Heart left ventricle (tissue), 16 donors: ENCODE measurements at regions not wholly inside any gene's neighbourhood (a gene's known extent, or its start where the extent isn't known, plus 50 kb on each side); places are given as distances from the start of the nearest gene placed in this dataset.

Source experiments
- ATAC-seq, 4 donors: fragments of 200-7000 bp; cut with Tn5 transposase; one replicate each; pipeline ENCODE4 v1.9.1; 2020 to 2022; ENCODE audit warnings: moderate library complexity in 4 of 4, mild to moderate bottlenecking in 3 of 4, moderate number of reproducible peaks in 1 of 4
- DNase-seq, 5 donors: peaks; one replicate each; pipeline ENCODE4 v3.0.0-alpha.2; 2020
- H3K27ac ChIP-seq, 12 donors: fragments of 200-600 bp; sonication (generic) in 4 of 12; one replicate each; pipeline versions ENCODE4 v1.5.0 to v1.8.0; 2016 to 2022; ENCODE audit warnings: mild to moderate bottlenecking in 2 of 12
- H3K27me3 ChIP-seq, 9 donors: fragments of 200-600 bp; sonication (generic) in 2 of 9; one replicate each; pipeline versions ENCODE4 v1.5.1 to v1.8.0; 2016 to 2022; ENCODE audit warnings: mild to moderate bottlenecking in 3 of 9
- H3K36me3 ChIP-seq, 9 donors: fragments of 200-600 bp; sonication (generic) in 2 of 9; one replicate each; pipeline versions ENCODE4 v1.5.0 to v1.8.0; 2018 to 2022; ENCODE audit warnings: mild to moderate bottlenecking in 2 of 9
- H3K4me1 ChIP-seq, 12 donors: fragments of 200-600 bp; sonication (generic) in 4 of 12; one replicate each; pipeline versions ENCODE4 v1.5.0 to v1.8.0; 2016 to 2022; ENCODE audit warnings: mild to moderate bottlenecking in 3 of 12
- H3K4me3 ChIP-seq, 12 donors: fragments of 200-600 bp; sonication (generic) in 4 of 12; one replicate each; pipeline versions ENCODE4 v1.5.0 to v1.8.0; 2017 to 2022; ENCODE audit warnings: mild to moderate bottlenecking in 9 of 12, moderate library complexity in 4 of 12
- H3K9me3 ChIP-seq, 12 donors: fragments of 200-600 bp; sonication (generic) in 4 of 12; one replicate each; pipeline versions ENCODE4 v1.5.0 to v1.8.0; 2016 to 2022; ENCODE audit warnings: mild to moderate bottlenecking in 1 of 12
- POLR2A ChIP-seq, 2 donors: fragments of 450-650 bp; IDR thresholded peaks; one replicate each; pipeline ENCODE4 v1.6.1; 2017; ENCODE audit warnings: antibody characterized with exemption in 2 of 2, mild to moderate bottlenecking in 2 of 2, moderate library complexity in 2 of 2
- WGBS, 4 donors: extraction: QIAGEN DNeasy Blood & Tissue Kit in 2 of 4; methylation state at CpG; one replicate each; pipeline versions ENCODE4 v1.1.5 to v1.1.7; 2013 to 2018; 5-methylcytosine and 5-hydroxymethylcytosine counted together
- intact Hi-C, 10 donors: fragments of 100-400 bp; cut with DNase I; formaldehyde crosslinking; loops; one replicate each; pipeline versions ENCODE4 v1.11.1 to v1.14.2; 2022
- TF ChIP-seq, protein P1 (sequence below), 12 donors: fragments of 200-600 bp; sonication (generic) in 4 of 12; IDR thresholded peaks; one replicate each; pipeline versions ENCODE4 v1.5.0 to v1.8.0; 2018 to 2022; ENCODE audit warnings: antibody characterized with exemption in 12 of 12, mild to moderate bottlenecking in 5 of 12
- donor health status: ischemic (EF 13 %, LVEDD 7.1; RV severe dilation, severe dysfunction).
- donor health status: healthy with polysubstance abuse.
- donor health status: DM: no; HTN: yes; CAD: no.
- donor health status: DM: no; HTN: no; CAD: no.
- donor health status: ischemic (EF 25% LVEDD 6.9; RV normal size, moderate dysfunction).
- donor health status: ischemic (EF 25% LVEDD 5.7; RV mildly dilated, moderate dysfunction).
- donor health status: healthy.
- donor health status: DM: yes; HTN: yes; CAD: no.
- donor health status: ischemic (EF 35%, LVEDD 5.7; RV mildly dilated, moderate dysfunction).
- donor health status: nonischemic (EF 11% LVEDD 7.7; RV severe dilation, severe dysfunction).
- donor health status: DM: yes; HTN: yes; CAD: no.
- donor health status: PGD.
- donor health status: ischemic (EF 29% LVEDD 5.4; RV normal size, mild dysfunction).
- donor health status: nonischemic (EF 23%, LVEDD 6.1; RV moderate dilation, normal function).

DNA sequence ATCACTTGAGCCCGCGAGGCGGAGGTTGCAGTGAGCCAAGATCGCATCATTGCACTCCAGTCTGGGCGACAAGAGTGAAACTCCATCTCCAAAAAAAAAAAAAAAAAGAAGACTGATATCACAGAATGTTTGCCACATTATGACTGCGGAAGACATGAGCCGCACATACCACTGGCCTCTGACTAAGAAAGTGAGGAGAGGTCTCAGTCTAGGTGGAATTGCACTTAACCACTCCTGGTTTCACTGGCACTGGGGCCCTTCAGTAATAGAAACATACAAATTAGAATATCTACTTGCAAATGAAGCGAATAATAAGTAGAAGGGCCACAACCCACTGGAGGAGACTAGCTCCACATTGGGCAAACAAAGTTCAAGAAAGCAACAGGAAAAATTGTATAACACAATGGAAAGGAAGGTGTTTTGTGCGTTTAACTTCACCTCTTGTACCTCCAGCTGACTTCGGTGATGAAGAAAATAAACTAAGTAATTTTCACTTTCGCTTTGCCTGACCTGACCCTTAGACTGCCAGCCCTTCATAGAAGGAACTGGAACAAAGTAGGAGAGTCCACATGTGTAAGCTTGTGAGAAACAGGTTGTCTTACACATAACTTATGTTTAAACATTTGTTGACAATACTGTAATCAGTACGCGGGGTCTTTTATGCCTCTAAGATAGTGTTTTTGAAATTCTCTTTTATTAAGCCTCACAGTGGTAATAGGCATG lies 147.5 kb upstream of the TSHZ2 start:
- TF ChIP-seq POLR2A (IDR thresholded peaks at IDR 0.05), result no peak
- TF ChIP-seq, protein P1, sequence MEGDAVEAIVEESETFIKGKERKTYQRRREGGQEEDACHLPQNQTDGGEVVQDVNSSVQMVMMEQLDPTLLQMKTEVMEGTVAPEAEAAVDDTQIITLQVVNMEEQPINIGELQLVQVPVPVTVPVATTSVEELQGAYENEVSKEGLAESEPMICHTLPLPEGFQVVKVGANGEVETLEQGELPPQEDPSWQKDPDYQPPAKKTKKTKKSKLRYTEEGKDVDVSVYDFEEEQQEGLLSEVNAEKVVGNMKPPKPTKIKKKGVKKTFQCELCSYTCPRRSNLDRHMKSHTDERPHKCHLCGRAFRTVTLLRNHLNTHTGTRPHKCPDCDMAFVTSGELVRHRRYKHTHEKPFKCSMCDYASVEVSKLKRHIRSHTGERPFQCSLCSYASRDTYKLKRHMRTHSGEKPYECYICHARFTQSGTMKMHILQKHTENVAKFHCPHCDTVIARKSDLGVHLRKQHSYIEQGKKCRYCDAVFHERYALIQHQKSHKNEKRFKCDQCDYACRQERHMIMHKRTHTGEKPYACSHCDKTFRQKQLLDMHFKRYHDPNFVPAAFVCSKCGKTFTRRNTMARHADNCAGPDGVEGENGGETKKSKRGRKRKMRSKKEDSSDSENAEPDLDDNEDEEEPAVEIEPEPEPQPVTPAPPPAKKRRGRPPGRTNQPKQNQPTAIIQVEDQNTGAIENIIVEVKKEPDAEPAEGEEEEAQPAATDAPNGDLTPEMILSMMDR (IDR thresholded peaks at IDR 0.05), result no peak
- Histone ChIP-seq H3K4me3 (no peak overlapping the region), H3K36me3 (no peaks in the 10 kb centered on the region), H3K4me1 (no peaks in the 10 kb centered on the region), H3K27me3 (no peaks in the 10 kb centered on the region), H3K9me3 (peaks cover 0 to 18% (median 4%) of the 10 kb centered on the region in 12 donors), H3K27ac (no peak overlapping the region)
- DNase-seq, result no peak
- ATAC-seq, result no peak
- WGBS, 4 donors, result 84 to 88% (median 87%) methylated on average over 13 of the region's 13 CpGs
- intact Hi-C loops, result no loop called here

DNA sequence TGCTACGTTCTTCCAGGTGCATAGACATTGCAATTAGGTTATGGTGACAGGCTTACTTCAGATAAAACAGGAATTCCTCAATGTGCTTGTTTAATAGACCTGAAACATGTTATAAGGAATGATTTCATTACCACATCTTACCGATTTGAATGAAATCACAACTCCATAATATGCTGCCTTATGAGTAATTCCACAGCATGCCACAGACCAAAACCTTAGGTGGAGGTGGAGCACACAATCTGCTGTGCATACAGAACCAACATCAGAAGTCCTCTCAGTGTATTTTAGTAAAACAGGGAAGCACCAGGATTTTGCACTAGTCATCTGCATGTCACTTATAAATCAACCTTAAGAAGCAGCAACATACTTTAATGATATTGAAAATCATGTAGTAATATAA lies 148.9 kb upstream of the TSHZ2 start:
- Histone ChIP-seq H3K36me3 (no peaks in the 10 kb centered on the region), H3K27me3 (peaks cover 0 to 1% (median 0%) of the 10 kb centered on the region in 9 donors), H3K27ac (no peak overlapping the region), H3K9me3 (peaks cover 0 to 9% (median 0%) of the 10 kb centered on the region in 12 donors), H3K4me1 (no peaks in the 10 kb centered on the region), H3K4me3 (no peak overlapping the region)
- TF ChIP-seq, protein P1 (IDR thresholded peaks at IDR 0.05), result no peak
- no peak for TF ChIP-seq POLR2A (IDR thresholded peaks at IDR 0.05)
- intact Hi-C loops, result no loop called here
- DNase-seq, result no peak
- WGBS, 4 donors, result 79 to 89% (median 85%) methylated on average over 2 of the region's 2 CpGs
- ATAC-seq, result no peak

DNA sequence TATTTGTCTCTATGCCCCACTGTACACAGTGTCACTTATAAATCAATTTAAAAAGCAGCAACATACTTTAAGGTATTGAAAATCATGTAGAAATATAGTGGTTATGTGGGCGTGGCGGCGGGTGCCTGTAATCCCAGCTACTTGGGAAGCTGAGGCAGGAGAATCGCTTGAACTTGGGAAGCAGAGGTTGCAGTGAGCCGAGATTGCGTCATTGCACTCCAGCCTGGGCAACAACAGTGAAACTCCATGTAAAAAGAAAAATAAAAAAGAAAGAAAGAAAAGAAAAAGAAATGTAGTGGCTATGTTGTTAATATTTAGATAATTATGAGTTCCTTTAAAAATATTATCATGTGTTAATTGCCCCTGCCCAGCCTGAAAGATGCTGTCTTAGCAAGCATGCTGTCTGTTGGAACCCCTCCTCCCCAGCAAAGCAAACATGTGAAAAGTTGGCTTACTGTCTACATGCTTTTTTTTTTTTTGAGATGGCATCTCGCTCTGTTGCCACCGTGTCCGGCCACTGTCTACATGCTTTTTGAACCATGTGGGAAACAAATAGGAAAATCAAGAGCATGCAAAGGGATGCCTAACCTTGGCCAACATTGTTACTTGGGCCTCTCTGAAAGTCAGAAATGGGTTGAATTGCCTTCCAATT lies 151.4 kb upstream of the TSHZ2 start:
- no peak overlapping the region for H3K27ac ChIP-seq
- H3K27me3 ChIP-seq, result peaks cover 0 to 9% (median 0%) of the 10 kb centered on the region in 9 donors
- TF ChIP-seq, protein P1 (IDR thresholded peaks at IDR 0.05), result no peak
- no peak for TF ChIP-seq POLR2A (IDR thresholded peaks at IDR 0.05)
- H3K4me1 ChIP-seq, result no peaks in the 10 kb centered on the region
- WGBS, 4 donors, result 94 to 96% (median 94%) methylated on average over 9 of the region's 9 CpGs
- no peaks in the 10 kb centered on the region for H3K36me3 ChIP-seq
- no peak overlapping the region for H3K4me3 ChIP-seq
- ATAC-seq (no peak), DNase-seq (no peak)
- intact Hi-C loops, result no loop called here
- peaks cover 0 to 3% (median 0%) of the 10 kb centered on the region in 12 donors for H3K9me3 ChIP-seq

DNA sequence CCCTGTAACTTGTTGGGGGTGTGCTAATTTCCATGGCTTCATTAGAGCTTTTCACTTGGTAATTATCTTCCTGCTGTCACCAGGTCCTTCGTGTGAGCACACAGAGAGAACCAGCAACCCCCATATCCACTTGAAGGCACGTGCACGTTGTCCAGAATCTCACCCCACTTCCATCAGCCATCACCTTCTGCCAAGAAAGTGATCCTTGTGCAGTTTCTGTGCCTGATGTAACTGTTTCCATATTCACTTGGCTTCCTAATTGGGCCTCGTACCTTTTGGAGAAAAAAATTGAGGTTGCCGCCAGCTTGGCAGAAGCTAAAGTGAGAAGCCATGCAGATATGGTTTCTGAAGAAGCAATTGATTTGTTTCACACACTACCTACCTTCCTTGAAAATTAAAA lies 153.7 kb upstream of the TSHZ2 start:
- ATAC-seq (no peak), DNase-seq (no peak)
- TF ChIP-seq, protein P1 (IDR thresholded peaks at IDR 0.05), result no peak
- Histone ChIP-seq H3K27ac (no peak overlapping the region), H3K36me3 (no peaks in the 10 kb centered on the region), H3K9me3 (no peaks in the 10 kb centered on the region), H3K4me1 (no peaks in the 10 kb centered on the region), H3K4me3 (no peak overlapping the region), H3K27me3 (peaks cover 0 to 12% (median 0%) of the 10 kb centered on the region in 9 donors)
- WGBS, 4 donors, result 51 to 63% (median 56%) methylated on average over 5 of the region's 5 CpGs
- intact Hi-C loops, result no loop called here
